Ishikawa (cell line): ENCODE measurements at regions not wholly inside any gene's neighbourhood (a gene's known extent, or its start where the extent isn't known, plus 50 kb on each side); places are given as distances from the start of the nearest gene placed in this dataset.

Experiments
- CEBPB ChIP-seq: IDR thresholded peaks from 2 replicates; pipeline ENCODE4 v1.6.1; 2012
- CREB1 ChIP-seq: IDR thresholded peaks from 2 replicates; pipeline ENCODE4 v1.6.1; 2012; ENCODE audit warnings: low read depth
- EGR1 ChIP-seq: IDR thresholded peaks from 2 replicates; pipeline ENCODE4 v1.6.1; 2012
- EP300 ChIP-seq: IDR thresholded peaks from 2 replicates; pipeline ENCODE4 v1.6.1; 2012; ENCODE audit warnings: borderline replicate concordance
- FOXM1 ChIP-seq: IDR thresholded peaks from 2 replicates; pipeline ENCODE4 v1.6.1; 2012; ENCODE audit warnings: low read depth, borderline replicate concordance
- NFIC ChIP-seq: IDR thresholded peaks from 2 replicates; pipeline ENCODE4 v1.6.1; 2012
- RAD21 ChIP-seq: IDR thresholded peaks from 2 replicates; pipeline ENCODE4 v1.6.1; 2012; ENCODE audit warnings: low read depth
- TAF1 ChIP-seq: IDR thresholded peaks from 2 replicates; pipeline ENCODE4 v1.6.1; 2012; ENCODE audit warnings: low read depth, mild to moderate bottlenecking
- TCF12 ChIP-seq: IDR thresholded peaks from 2 replicates; pipeline ENCODE4 v1.6.1; 2012; ENCODE audit warnings: low read depth
- TEAD4 ChIP-seq: IDR thresholded peaks from 2 replicates; pipeline ENCODE4 v1.6.1; 2012
- YY1 ChIP-seq: IDR thresholded peaks from 2 replicates; pipeline ENCODE4 v1.6.1; 2012; ENCODE audit warnings: low read depth
- ZBTB7A ChIP-seq: IDR thresholded peaks from 2 replicates; pipeline ENCODE4 v1.6.1; 2012; ENCODE audit warnings: low read depth
- TF ChIP-seq, protein P1 (sequence below): IDR thresholded peaks from 2 replicates; pipeline ENCODE4 v1.6.1; 2012; ENCODE audit warnings: low read depth, mild to moderate bottlenecking
- TF ChIP-seq, protein P2 (sequence below): IDR thresholded peaks from 2 replicates; pipeline ENCODE4 v1.6.1; 2012
- TF ChIP-seq, protein P3 (sequence below): IDR thresholded peaks from 2 replicates; pipeline ENCODE4 v1.6.1; 2012

DNA sequence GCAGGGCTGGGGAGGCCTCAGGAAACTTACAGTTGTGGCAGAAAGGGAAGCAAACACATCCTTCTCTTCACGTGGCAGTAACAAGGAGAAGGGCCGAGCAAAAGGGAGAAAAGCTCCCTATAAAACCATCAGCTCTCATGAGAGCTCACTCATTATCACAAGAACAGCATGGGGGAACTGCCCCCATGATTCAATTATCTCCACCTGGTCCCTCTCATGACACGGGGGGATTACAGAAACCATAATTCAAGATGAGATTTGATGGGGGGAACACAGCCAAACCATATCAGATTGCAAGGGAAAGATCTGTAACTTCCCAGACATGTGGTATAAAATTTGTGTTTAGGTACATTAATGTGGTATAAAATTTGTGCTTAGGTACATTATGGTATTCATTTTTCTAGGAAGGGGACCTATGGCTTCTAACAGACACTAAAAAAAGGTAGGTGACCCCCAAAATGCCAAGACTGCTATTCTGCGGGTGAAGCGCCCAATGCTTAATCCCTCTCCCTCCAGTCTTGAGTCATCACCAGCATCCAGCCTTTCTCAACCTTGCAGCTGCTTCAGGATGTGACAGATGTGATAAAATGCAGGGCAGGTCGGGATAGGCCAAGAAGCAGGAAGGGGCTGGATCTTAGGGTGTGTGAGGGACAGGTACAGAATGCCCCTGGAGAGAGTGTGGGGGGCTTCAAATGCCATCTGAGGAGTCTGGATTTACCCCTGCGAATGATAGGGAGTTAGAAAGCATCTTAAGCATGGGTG, 57.7 kb upstream of the AMPD3 start:
- TF ChIP-seq TCF12, result no peak
- TF ChIP-seq, protein P1, sequence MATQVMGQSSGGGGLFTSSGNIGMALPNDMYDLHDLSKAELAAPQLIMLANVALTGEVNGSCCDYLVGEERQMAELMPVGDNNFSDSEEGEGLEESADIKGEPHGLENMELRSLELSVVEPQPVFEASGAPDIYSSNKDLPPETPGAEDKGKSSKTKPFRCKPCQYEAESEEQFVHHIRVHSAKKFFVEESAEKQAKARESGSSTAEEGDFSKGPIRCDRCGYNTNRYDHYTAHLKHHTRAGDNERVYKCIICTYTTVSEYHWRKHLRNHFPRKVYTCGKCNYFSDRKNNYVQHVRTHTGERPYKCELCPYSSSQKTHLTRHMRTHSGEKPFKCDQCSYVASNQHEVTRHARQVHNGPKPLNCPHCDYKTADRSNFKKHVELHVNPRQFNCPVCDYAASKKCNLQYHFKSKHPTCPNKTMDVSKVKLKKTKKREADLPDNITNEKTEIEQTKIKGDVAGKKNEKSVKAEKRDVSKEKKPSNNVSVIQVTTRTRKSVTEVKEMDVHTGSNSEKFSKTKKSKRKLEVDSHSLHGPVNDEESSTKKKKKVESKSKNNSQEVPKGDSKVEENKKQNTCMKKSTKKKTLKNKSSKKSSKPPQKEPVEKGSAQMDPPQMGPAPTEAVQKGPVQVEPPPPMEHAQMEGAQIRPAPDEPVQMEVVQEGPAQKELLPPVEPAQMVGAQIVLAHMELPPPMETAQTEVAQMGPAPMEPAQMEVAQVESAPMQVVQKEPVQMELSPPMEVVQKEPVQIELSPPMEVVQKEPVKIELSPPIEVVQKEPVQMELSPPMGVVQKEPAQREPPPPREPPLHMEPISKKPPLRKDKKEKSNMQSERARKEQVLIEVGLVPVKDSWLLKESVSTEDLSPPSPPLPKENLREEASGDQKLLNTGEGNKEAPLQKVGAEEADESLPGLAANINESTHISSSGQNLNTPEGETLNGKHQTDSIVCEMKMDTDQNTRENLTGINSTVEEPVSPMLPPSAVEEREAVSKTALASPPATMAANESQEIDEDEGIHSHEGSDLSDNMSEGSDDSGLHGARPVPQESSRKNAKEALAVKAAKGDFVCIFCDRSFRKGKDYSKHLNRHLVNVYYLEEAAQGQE, result no peak
- no peak for TF ChIP-seq ZBTB7A
- TF ChIP-seq TAF1, result no peak

DNA sequence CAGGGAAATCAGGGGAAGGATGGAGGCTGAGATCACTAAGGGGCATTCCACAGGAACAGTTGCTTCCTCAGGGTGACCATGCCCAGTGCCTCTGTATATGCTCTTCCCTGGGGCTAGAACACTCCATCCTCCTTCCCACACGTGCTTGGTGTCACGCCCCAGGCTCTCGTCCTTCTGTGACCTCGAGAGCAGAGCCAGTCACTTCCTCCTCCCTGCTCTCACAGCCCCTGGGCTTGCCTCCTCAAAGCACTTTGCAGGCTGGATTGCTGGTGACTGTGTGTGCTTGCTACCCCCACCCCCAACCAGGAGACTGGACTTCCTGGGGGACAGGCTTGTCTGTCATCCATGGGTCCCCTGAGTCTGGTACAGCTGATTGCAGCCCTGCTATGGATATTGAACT, 56.5 kb upstream of the AMPD3 start:
- no peak for TF ChIP-seq ZBTB7A
- TF ChIP-seq, protein P2, sequence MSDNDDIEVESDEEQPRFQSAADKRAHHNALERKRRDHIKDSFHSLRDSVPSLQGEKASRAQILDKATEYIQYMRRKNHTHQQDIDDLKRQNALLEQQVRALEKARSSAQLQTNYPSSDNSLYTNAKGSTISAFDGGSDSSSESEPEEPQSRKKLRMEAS, result no peak
- no peak for TF ChIP-seq CEBPB
- TF ChIP-seq, protein P3, sequence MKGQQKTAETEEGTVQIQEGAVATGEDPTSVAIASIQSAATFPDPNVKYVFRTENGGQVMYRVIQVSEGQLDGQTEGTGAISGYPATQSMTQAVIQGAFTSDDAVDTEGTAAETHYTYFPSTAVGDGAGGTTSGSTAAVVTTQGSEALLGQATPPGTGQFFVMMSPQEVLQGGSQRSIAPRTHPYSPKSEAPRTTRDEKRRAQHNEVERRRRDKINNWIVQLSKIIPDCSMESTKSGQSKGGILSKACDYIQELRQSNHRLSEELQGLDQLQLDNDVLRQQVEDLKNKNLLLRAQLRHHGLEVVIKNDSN, result no peak
- TF ChIP-seq TCF12, result no peak
- TF ChIP-seq, protein P1, result no peak
- no peak for TF ChIP-seq CREB1

DNA sequence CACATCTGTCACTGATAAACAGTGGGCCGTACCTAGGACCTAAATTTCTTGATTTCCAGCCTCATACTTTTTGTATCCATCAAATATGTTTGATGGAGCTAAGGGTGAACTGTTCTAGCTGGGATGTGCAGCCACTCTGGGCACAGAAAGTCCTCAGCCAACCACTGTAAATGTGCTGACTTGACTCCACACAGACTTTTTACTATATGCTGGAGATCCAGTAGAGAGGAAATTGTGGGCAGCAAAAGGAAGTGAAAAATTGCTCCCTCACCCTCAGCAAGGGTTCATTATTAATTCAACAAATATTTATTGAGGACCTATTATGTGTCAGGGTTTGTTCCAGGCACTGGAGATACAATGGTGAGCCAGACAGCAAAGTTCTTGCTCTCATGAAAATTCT, 54.2 kb upstream of the AMPD3 start:
- TF ChIP-seq TCF12 (no peak), RAD21 (no peak), CREB1 (no peak), ZBTB7A (no peak)
- TF ChIP-seq, protein P2, result no peak

DNA sequence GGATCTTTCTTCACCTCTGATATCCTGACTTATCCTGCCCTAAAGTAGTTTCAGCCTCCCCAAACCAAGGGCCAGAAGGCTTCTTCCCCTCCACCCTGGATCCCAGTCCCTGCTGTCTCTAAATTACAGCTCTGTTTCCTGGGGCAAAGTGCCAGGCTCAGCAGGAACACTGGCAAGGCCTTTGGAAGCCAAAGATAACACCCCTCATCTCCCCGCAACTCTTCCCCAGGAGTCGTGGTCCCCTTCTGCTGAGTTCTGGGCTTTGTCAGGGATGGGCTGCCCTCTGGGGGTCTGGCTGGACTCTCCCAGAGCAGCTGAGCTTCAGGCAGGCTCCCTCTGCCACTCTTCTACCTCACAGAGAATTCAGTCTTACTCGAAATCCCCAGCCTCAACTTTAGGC, 53.8 kb upstream of the AMPD3 start:
- TF ChIP-seq CEBPB (no peak), ZBTB7A (no peak), CREB1 (no peak), TEAD4 (no peak), FOXM1 (no peak), EGR1 (no peak), YY1 (no peak), TCF12 (no peak)

DNA sequence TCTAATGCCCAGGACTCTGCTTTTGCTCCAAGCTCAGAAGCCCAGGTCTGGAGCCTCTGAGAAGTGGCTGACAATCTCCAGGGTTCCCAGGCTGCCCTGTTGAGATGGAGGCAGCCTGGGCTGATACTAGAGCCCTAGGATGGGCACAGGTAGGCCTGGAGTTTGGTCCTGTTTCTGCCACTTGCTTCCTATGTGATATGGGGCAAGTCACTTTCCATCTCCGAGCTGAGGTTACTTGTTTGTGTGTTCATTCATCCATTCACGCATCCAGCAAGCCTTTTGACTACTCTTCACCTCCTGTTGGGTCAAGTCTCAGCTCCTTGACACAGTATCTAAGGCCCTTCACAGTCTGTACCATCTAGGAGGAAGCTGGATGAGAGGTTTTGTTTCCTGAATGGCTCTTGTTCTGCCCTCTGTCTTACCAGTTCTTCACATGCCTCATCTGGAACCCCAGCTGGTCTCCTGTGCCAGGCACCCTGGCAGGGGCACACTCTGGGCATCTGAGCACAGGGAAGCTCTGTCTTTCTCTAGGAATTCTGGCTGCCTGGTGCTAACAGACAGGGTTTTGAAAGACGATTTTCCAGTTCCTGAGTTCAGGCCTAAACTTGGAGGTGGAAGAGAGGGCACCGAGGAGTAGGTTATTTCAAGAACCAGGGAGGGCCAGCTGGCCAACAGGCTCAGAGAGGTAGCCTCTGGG, 53.2 kb upstream of the AMPD3 start:
- TF ChIP-seq YY1, result no peak
- TF ChIP-seq CEBPB, result no peak
- no peak for TF ChIP-seq TAF1
- no peak for TF ChIP-seq TEAD4
- TF ChIP-seq, protein P3, result no peak
- no peak for TF ChIP-seq NFIC
- no peak for TF ChIP-seq EP300
- TF ChIP-seq TCF12, result no peak
- TF ChIP-seq, protein P2, result no peak
- no peak for TF ChIP-seq EGR1
- TF ChIP-seq FOXM1, result no peak
- no peak for TF ChIP-seq CREB1
- TF ChIP-seq RAD21, result no peak
- no peak for TF ChIP-seq ZBTB7A
- TF ChIP-seq, protein P1, result no peak
